ENCODE measurements at regions not wholly inside any gene's neighbourhood (a gene's known extent, or its start where the extent isn't known, plus 50 kb on each side); places are given as distances from the start of the nearest gene placed in this dataset.

- peak; percentile 46 for ATAC-seq
- peak; percentile 6 for DNase-seq
Observed at GRCh38 chr7:33661430-33662160, 243.7 kb upstream of the BMPER start.

GRCh38 chr7:33666531-33666930 is 238.8 kb upstream of the BMPER start:
- DNase-seq (no peak), ATAC-seq (no peak)

GRCh38 chr7:33667196-33667595 is 238.1 kb upstream of the BMPER start:
- ATAC-seq = no peak
- no peak for DNase-seq

DNA sequence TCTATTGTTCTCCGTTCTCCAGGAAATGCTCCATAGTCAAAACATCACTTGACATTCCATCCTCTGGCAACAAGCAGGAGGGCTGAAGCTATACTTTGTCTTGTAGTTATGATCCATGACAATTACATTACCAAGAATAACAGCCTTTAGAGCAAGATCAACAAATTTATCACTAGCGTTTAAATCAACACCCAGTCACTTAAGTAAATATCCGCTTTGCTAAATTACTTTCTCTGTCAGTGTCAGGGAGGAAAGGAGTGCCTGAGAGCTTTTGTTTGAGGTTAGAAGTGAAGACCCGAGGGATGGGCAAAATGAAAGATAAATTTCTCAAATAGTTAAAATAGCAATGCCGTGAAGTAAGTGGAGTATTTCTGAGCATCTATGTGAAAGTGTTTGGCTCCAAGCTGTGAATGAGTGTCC is 236.1 kb upstream of the BMPER start:
- ATAC-seq (no peak), DNase-seq (no peak)

GRCh38 chr7:33671531-33672262 is 233.6 kb upstream of the BMPER start:
- DNase-seq = no peak
- no peak for ATAC-seq

- ATAC-seq = no peak
Observed at GRCh38 chr7:33673029-33673700, 232.2 kb upstream of the BMPER start.

DNA sequence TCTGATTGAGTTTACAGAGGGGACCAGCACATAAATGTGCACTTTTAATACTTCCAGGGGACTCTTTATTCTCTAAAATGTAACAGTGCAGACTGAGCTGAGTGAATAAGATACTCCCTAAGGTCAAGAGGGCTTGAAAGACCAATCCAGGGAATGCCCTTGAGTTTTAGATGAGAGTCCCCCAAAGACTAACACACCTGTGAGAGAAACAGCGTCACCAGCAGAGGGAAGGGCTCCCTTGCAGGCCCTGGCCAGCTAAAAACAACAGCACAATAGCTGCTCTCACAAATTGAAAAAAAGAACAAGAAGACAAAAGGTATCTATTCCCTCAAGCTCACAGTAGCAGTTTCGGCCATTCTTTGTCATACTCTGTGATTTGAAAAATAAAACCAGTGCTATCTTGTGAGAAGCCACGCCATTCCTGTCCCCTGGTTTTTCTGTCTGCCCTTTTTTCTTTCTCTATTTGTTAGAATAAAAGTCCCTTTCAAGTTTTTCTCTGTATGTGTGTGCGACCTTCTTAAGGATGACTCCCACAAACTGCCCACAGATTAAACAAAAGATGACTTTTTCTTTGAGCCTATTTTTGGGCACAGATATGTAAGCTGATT is 230.4 kb upstream of the BMPER start:
- DNase-seq = no peak
- no peak for ATAC-seq

More at GRCh38 chr7:33673029-33673700, 232.2 kb upstream of the BMPER start:
- DNase-seq = no peak

- ATAC-seq (no peak), DNase-seq (no peak)
Observed at GRCh38 chr7:33677556-33677955, 227.8 kb upstream of the BMPER start.

DNA sequence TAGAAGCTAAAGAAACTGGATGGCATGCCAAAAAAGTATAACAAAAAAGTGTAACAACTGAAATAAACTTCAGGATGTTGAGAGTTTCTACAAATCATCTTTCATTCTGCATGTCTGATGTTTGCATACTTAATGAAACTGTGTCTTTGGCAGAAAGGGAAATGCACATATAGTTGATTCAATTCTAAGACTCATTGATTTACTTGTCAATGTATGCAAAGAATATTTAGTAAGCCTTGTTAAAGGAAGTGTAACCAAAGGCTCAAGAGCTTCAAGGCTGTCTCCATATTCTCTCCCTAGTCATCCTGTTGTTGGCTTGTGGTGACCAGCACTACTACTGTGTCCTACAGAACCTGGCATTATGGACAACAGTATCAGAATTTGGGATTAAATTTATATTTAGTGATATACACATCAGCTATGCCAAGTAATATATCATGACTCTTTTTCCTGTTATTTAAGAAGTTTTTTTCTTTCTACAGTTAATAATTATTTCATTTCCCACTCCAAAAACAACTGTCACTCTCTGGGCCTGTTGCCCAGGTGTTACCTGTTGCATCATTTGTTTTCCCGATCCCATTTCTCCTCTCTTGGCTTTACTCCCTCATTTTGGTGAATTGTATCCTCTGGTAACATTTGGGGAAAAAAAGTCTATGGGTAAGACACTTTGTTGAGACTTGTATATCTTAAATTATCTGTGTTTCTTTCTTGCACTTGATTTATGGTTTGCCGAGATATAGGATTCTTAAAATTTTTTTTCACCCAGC is 226.6 kb upstream of the BMPER start:
- no peak for DNase-seq
- no peak for ATAC-seq

GRCh38 chr7:33680682-33681081 is 224.7 kb upstream of the BMPER start:
- no peak for ATAC-seq
- DNase-seq = no peak

DNA sequence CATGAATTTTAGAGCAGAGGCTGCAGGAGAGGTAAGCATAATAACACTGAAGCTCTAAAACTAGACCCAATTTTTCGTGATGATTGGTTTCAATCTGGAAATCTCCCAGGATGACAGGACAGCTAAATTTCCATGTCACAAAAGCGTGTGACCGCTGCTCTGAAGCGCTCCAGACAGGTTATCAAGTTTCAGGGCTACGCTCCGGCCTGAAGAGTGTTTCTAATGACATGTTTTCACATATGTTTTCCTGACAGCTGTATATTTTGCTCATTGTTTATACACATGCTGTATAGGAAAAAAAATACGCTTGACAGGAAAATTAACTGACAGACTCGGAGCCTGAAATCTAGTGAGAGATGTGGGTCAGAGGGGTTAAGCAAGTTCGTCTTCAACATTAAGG is 219.8 kb upstream of the BMPER start:
- ATAC-seq (no peak), DNase-seq (no peak)

DNA sequence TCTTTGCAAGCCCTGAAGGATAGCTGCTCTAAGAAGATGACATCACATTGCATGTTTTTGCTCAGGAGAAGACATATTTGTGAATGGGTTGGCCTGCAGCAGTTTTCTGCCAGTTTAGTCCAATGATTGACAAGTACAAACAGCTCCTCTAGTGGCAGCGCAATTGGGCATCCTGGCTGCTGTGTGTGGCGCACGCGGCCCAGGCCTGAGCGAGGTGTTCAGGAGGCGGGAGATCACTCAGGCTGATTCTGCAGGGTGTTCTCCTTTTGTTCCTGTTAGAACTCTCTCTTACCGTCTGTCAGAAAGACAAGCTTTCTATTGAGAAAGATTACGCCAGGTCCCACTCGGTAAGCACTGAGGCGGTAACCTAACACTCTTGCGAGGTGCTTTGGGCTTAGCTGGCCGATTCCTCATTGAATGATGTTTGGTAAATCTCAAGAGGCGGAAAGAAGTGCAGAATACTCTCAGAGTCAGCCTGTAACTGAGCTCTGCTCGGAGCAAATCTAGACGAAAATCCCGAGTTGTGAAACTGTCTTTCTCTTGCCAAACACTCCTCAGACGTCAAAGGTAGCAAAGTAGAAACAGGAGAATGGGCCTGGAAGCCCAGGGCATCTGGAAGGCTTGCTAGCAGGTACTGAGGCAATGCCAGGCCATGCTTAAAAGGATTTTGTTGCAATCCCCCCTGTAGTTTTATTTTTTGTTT is 219.2 kb upstream of the BMPER start:
- ATAC-seq = no peak
- DNase-seq = no peak

DNA sequence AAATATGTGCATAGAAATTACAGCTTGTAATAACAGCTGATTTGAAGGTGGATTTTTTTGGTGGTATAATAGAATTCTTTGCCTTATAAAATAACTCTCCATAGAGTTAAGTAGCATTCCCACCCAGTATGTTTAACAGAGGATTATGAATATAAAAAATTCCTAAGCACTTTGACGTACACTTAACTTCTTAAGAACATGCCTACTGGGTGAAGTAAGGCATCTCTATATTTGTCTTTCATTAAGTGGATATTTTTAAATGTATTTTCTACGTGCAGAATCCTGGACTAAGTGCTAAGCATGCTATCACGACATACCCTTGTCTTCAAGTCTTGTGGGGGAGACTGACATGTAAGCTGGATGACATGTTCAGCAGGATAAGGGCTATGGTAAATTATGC is 217.7 kb upstream of the BMPER start:
- DNase-seq (no peak), ATAC-seq (no peak)

- ATAC-seq (no peak), DNase-seq (no peak)
Observed at GRCh38 chr7:33691180-33691579, 214.2 kb upstream of the BMPER start.

GRCh38 chr7:33692956-33693355 is 212.4 kb upstream of the BMPER start:
- ATAC-seq = no peak

GRCh38 chr7:33694006-33694405 is 211.3 kb upstream of the BMPER start:
- ATAC-seq (no peak), DNase-seq (no peak)

More at GRCh38 chr7:33692956-33693355, 212.4 kb upstream of the BMPER start:
- DNase-seq = no peak

DNA sequence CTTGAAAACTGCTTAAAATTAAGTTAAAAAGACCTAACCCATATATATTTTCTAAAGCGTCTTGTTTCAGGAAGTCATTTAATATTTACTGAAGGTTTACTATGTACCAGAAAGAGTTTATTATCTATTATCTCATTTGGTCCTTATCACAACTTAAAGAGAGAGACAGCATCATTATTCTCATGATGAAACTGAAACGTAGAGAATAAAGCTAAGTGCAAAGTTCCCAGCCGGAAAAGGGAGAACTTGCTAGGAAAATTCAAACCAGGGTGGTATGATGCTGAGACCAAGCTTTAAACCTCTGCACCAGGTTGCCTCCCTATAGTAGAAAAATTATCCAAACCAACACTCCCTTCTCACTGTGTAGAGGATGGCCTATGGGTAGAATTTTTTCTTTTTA is 207.7 kb upstream of the BMPER start:
- DNase-seq (no peak), ATAC-seq (no peak)

DNA sequence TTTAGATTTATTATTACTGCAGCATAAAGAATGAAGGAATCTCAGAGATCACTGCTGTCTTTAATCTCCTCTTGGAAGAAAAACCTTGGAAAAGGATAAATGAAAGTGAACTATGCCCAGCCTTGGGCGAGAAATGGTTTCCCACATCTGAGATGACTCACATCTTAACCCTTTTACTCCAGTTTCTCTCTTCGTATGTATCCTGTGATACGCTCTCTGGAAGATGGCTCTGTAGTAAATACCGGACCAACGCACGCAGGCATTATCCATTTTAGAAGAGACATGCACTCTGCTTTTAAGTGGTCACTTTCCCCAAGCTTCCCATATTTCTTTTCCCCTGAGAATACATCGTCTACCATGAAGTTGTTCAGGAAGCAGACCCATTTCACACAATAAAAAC is 207.3 kb upstream of the BMPER start:
- ATAC-seq = no peak
- DNase-seq = no peak

DNA sequence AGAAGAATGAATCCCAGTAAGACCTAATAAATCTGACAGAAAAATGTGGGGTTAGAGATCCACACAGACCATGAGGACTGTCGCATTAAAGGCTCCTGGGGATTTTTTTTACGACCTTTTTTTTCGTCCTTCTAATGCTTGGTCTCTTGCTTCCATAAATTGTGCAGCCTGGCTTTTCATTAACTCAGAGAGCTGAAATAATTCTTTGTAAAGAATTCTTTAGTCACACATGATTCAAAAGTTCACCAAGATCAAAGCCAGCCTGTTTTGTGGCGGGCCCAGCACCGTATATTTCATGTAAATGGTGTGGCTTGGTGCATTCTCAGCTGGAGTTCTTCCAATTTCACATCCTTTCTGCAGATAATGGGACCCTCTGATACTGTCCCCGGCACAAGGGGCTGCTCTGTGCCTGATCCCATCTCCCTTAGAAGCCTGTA is 206.6 kb upstream of the BMPER start:
- DNase-seq = no peak
- ATAC-seq = no peak

GRCh38 chr7:33700001-33700899 is 205.1 kb upstream of the BMPER start:
- ATAC-seq = no peak

More at GRCh38 chr7:33700001-33700899, 205.1 kb upstream of the BMPER start:
- DNase-seq = no peak

Measured in stimulated activated naive CD8-positive, alpha-beta T cell treated with anti-CD3 and anti-CD28 coated beads, Interleukin-15, Interleukin-2, amounts not matched to agents 100 U/mL and 50 U/mL, for 24 hours (primary cell).